ENCODE measurements at regions not wholly inside any gene's neighbourhood (a gene's known extent, or its start where the extent isn't known, plus 50 kb on each side); places are given as distances from the start of the nearest gene placed in this dataset.

DNA sequence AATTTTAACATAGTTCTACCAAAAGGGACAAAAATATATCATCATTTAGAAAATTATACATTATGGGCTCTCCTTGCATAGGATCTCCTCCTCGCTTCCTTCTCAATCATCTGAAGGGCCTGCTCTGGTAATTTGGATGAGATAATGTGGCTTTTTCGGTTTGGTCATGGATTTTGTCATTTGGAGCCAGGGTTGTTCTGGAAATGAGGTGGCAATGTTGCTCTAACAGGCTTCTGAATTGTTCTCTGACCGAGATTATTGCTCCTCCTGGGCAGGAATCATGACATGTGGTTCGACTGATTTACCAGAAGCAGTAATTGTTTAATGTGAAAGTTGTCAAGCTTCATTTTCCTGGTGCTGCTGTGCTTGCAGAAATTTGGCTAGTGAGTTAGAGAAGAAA lies 194.7 kb upstream of the ERBB4 start:
- WGBS, 4 donors, result 57 to 77% (median 71%) methylated on average over 4 of the region's 4 CpGs
- TF ChIP-seq CTCF (IDR thresholded peaks at IDR 0.05) (no peak), POLR2A (IDR thresholded peaks at IDR 0.05) (no peak)
- no peak for DNase-seq
- intact Hi-C loops (cut with DNase I), result no loop called here
- no peaks in the 10 kb centered on the region for H3K36me3 ChIP-seq
- no peak overlapping the region for H3K27ac ChIP-seq
- no peaks in the 10 kb centered on the region for H3K4me1 ChIP-seq
- no peak for ATAC-seq
- H3K9me3 ChIP-seq, result no peaks in the 10 kb centered on the region
- no peak overlapping the region for H3K4me3 ChIP-seq
- H3K27me3 ChIP-seq, result no peaks in the 10 kb centered on the region

GRCh38 chr2:212732860-212733259 lies 194.3 kb upstream of the ERBB4 start:
- DNase-seq (no peak), ATAC-seq (no peak)
- WGBS, 4 donors, result 82 to 93% (median 85%) methylated on average over 3 of the region's 3 CpGs
- intact Hi-C loops (cut with DNase I), result no loop called here
- Histone ChIP-seq H3K27me3 (no peaks in the 10 kb centered on the region), H3K36me3 (no peaks in the 10 kb centered on the region), H3K4me1 (no peaks in the 10 kb centered on the region), H3K4me3 (no peak overlapping the region), H3K27ac (no peak overlapping the region), H3K9me3 (no peaks in the 10 kb centered on the region)
- TF ChIP-seq CTCF (IDR thresholded peaks at IDR 0.05), result no peak
- TF ChIP-seq POLR2A (IDR thresholded peaks at IDR 0.05), result no peak

GRCh38 chr2:212730994-212731393 lies 192.4 kb upstream of the ERBB4 start:
- TF ChIP-seq POLR2A (IDR thresholded peaks at IDR 0.05), result no peak
- TF ChIP-seq CTCF (IDR thresholded peaks at IDR 0.05), result no peak
- intact Hi-C loops (cut with DNase I), result no loop called here
- H3K27ac ChIP-seq, result no peak overlapping the region
- no peaks in the 10 kb centered on the region for H3K9me3 ChIP-seq
- H3K27me3 ChIP-seq, result no peaks in the 10 kb centered on the region
- ATAC-seq (no peak), DNase-seq (no peak)
- H3K36me3 ChIP-seq, result no peaks in the 10 kb centered on the region
- H3K4me3 ChIP-seq, result no peak overlapping the region
- no peaks in the 10 kb centered on the region for H3K4me1 ChIP-seq
- WGBS, 4 donors, result 69 to 80% (median 76%) methylated on average over 2 of the region's 2 CpGs

- 42 to 64% (median 59%) methylated on average over 1 of the region's 1 CpG for WGBS, 4 donors
- ATAC-seq (no peak), DNase-seq (no peak)
- H3K4me1 ChIP-seq, result no peaks in the 10 kb centered on the region
- no peak for TF ChIP-seq CTCF (IDR thresholded peaks at IDR 0.05)
- no peak for TF ChIP-seq POLR2A (IDR thresholded peaks at IDR 0.05)
- no peaks in the 10 kb centered on the region for H3K27me3 ChIP-seq
- no peaks in the 10 kb centered on the region for H3K36me3 ChIP-seq
- intact Hi-C loops (cut with DNase I), result no loop called here
- no peak overlapping the region for H3K27ac ChIP-seq
- H3K4me3 ChIP-seq, result no peak overlapping the region
- no peaks in the 10 kb centered on the region for H3K9me3 ChIP-seq
Measured at GRCh38 chr2:212728717-212729116, 190.1 kb upstream of the ERBB4 start.
